Endothelial cell (in vitro differentiated cells): ENCODE measurements at regions not wholly inside any gene's neighbourhood (a gene's known extent, or its start where the extent isn't known, plus 50 kb on each side); places are given as distances from the start of the nearest gene placed in this dataset.

Source experiments
- DNase-seq: peaks from one replicate; pipeline ENCODE4 v3.0.0; 2021; ENCODE audit warnings: low spot score
- H3K27ac Mint-ChIP-seq: one replicate; pipeline ENCODE4 v1.8.0; 2021; ENCODE audit warnings: mixed read lengths, inconsistent platforms; ENCODE audit not compliant: unreplicated experiment
- H3K27me3 Mint-ChIP-seq: one replicate; pipeline ENCODE4 v1.8.0; 2021; ENCODE audit warnings: mild to moderate bottlenecking, moderate library complexity, mixed read lengths, inconsistent platforms; ENCODE audit not compliant: unreplicated experiment
- H3K36me3 Mint-ChIP-seq: one replicate; pipeline ENCODE4 v1.8.0; 2021; ENCODE audit warnings: mild to moderate bottlenecking, low read depth, mixed read lengths, inconsistent platforms; ENCODE audit not compliant: unreplicated experiment
- H3K4me1 Mint-ChIP-seq: one replicate; pipeline ENCODE4 v1.8.0; 2021; ENCODE audit warnings: mild to moderate bottlenecking, mixed read lengths, inconsistent platforms; ENCODE audit not compliant: unreplicated experiment
- H3K4me3 Mint-ChIP-seq: one replicate; pipeline ENCODE4 v1.8.0; 2021; ENCODE audit warnings: mild to moderate bottlenecking, mixed read lengths, inconsistent platforms; ENCODE audit not compliant: unreplicated experiment
- H3K9me3 Mint-ChIP-seq: one replicate; pipeline ENCODE4 v1.8.0; 2021; ENCODE audit warnings: mixed read lengths, inconsistent platforms; ENCODE audit not compliant: unreplicated experiment
- CTCF ChIP-seq: fragments of 200-600 bp; sonication (generic); IDR thresholded peaks from one replicate; pipeline ENCODE4 v1.5.0; 2021; ENCODE audit warnings: antibody characterized with exemption; ENCODE audit not compliant: unreplicated experiment

DNA sequence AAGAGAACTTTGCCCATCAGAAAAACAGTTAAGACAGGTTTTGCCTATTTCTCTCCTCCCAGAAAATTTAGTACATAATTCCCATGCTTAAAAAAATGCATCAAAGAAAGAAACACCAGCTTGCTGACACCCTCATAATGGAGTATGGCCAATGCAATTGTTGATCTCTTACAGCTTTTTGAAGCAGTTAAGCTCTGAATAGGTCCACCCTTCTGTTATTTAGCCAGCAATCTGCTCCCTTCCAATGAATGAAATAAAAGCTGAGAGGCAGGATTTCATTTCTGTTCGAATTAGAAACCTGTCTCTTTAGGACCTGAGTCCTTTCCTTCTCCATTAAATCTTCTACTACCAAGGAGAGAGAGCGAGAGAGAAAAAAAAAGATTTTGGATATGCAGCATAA is 288.7 kb downstream of the RNF144B start:
- no peaks in the 10 kb centered on the region for H3K27me3 Mint-ChIP-seq
- H3K36me3 Mint-ChIP-seq, result no peaks in the 10 kb centered on the region
- no peak overlapping the region for H3K4me3 Mint-ChIP-seq
- TF ChIP-seq CTCF, result no peak
- H3K4me1 Mint-ChIP-seq, result no peaks in the 10 kb centered on the region
- DNase-seq, result no peak
- no peaks in the 10 kb centered on the region for H3K9me3 Mint-ChIP-seq
- H3K27ac Mint-ChIP-seq, result no peak overlapping the region

DNA sequence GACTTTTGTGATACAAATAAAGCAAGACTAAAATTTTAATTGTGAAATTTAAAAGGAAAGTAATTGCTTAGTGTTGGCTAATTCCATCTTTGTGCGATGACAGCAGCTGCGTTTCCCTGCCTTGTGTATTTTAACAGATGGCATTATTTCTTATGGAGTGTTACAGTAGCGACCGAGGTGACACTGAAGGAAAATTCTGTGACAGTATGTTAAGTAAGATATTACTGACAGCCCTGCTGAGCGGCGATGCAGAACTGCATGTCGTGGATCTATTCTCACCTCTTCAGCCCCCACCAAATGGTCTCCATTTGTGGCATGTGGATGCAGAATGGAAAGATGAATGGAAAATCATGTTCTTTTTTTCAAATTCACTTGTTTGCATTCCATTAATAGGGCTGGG is 289.4 kb downstream of the RNF144B start:
- no peaks in the 10 kb centered on the region for H3K9me3 Mint-ChIP-seq
- no peak for TF ChIP-seq CTCF
- no peak overlapping the region for H3K4me3 Mint-ChIP-seq
- no peak overlapping the region for H3K27ac Mint-ChIP-seq
- no peaks in the 10 kb centered on the region for H3K27me3 Mint-ChIP-seq
- DNase-seq, result no peak
- H3K36me3 Mint-ChIP-seq, result no peaks in the 10 kb centered on the region
- no peaks in the 10 kb centered on the region for H3K4me1 Mint-ChIP-seq

DNA sequence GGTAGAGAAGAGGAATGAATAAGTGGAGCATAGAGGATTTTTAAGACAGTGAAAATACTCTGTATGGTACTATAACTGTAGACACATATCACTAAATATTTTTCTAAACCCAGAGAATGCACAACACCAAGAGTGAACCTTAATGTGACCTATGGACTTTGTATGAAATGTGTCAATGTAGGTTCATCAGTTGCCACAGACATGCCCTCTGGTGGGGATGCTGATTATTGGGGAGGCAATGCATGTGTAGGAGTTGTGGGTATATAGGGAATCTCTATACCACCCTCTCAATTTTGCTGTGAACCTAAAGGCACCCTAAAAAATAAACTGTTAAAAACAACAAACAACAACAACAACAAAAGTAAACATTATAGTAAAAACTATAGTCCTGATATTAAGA is 293.7 kb downstream of the RNF144B start:
- no peak overlapping the region for H3K27ac Mint-ChIP-seq
- TF ChIP-seq CTCF, result no peak
- no peak for DNase-seq
- H3K27me3 Mint-ChIP-seq, result no peaks in the 10 kb centered on the region
- H3K36me3 Mint-ChIP-seq, result no peaks in the 10 kb centered on the region
- no peak overlapping the region for H3K4me3 Mint-ChIP-seq
- no peaks in the 10 kb centered on the region for H3K4me1 Mint-ChIP-seq
- H3K9me3 Mint-ChIP-seq, result no peaks in the 10 kb centered on the region

- TF ChIP-seq CTCF, result no peak
Observed at GRCh38 chr6:18681832-18682503, 294.8 kb downstream of the RNF144B start.

GRCh38 chr6:18684343-18684742 is 297.2 kb downstream of the RNF144B start:
- no peaks in the 10 kb centered on the region for H3K9me3 Mint-ChIP-seq

More at GRCh38 chr6:18681832-18682503, 294.8 kb downstream of the RNF144B start:
- no peaks in the 10 kb centered on the region for H3K27me3 Mint-ChIP-seq
- H3K4me3 Mint-ChIP-seq, result no peak overlapping the region
- no peak for DNase-seq
- H3K27ac Mint-ChIP-seq, result no peak overlapping the region
- H3K36me3 Mint-ChIP-seq, result no peaks in the 10 kb centered on the region
- H3K4me1 Mint-ChIP-seq, result no peaks in the 10 kb centered on the region
- no peaks in the 10 kb centered on the region for H3K9me3 Mint-ChIP-seq

More at GRCh38 chr6:18684343-18684742, 297.2 kb downstream of the RNF144B start:
- Mint-ChIP-seq H3K27me3 (no peaks in the 10 kb centered on the region), H3K4me3 (no peak overlapping the region), H3K4me1 (no peaks in the 10 kb centered on the region), H3K36me3 (no peaks in the 10 kb centered on the region), H3K27ac (no peak overlapping the region)
- TF ChIP-seq CTCF, result no peak
- no peak for DNase-seq
